ENCODE measurements at regions not wholly inside any gene's neighbourhood (a gene's known extent, or its start where the extent isn't known, plus 50 kb on each side); places are given as distances from the start of the nearest gene placed in this dataset.

DNA sequence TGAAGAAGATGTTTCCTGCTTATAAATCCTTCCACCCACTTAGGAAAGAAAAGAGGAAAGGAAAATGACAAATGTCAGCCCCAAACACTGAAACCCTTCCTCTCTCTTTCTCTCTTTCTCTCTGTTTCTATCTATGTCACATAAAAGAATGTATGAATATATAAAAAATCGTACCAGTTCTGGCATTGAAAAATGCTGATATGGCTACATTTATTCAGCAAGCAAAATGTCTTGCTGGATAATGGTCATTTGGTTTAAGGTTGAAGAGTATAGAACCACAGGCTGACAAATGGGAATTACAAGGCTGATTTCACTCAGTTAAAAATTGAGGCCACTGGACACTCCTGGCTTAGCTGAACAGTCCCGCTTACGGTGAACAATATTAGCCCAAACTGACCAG is 335.9 kb downstream of the PARP8 start:
- no peak overlapping the region for H2BK15ac ChIP-seq (replicated peaks; ENCODE audit: low read depth)
- no peak overlapping the region for H2BK5ac ChIP-seq (ENCODE audit: low read length)
- WGBS (ENCODE audit: extremely low coverage, insufficient coverage, low lambda C conversion rate), result no CpG with 5 or more reads among the region's 3 CpGs

DNA sequence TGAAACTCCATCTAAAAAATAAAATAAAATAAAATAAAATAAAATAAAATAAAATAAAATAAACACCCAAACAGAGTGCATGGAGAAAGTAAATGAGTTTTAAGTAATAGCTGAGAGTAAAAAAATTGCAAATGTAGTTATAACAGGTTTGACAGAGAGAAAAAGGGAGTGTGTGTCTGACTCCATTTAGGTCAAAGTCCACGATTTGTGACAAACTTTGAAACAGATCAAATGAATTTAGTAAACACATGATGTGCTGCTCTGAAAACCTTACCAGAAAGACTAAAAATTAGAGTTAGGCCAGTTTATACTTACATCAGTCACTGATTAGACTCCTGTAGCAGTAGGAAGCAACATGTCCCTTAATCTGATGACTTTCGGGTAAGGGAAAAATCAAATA is 346.6 kb downstream of the PARP8 start:
- Histone ChIP-seq H3K4me3 (ENCODE audit: low read length) (no peak overlapping the region), H3K27ac (ENCODE audit: low read depth, low read length) (no peak overlapping the region), H3K18ac (ENCODE audit: low read length) (no peak overlapping the region), H3K4me1 (ENCODE audit: control insufficient read depth, low read depth, low read length) (no peaks in the 10 kb centered on the region), H3K4me2 (ENCODE audit: low read length) (no peak overlapping the region), H3K36me3 (ENCODE audit: control insufficient read depth, insufficient read depth, low read length) (no peaks in the 10 kb centered on the region), H4K5ac (ENCODE audit: low read length) (no peak overlapping the region), H2BK15ac (replicated peaks; ENCODE audit: low read depth) (no peak overlapping the region), H3K23ac (ENCODE audit: low read length) (no peak overlapping the region), H2BK5ac (ENCODE audit: low read length) (no peak overlapping the region), H3K79me1 (ENCODE audit: low read length) (no peaks in the 10 kb centered on the region), H3K9ac (ENCODE audit: low read length) (no peak overlapping the region), H3K79me2 (ENCODE audit: control insufficient read depth, insufficient read depth, low read length) (no peaks in the 10 kb centered on the region), H4K8ac (ENCODE audit: low read depth, low read length) (no peak overlapping the region), H3K4ac (ENCODE audit: low read depth, low read length) (no peak overlapping the region), H2AK5ac (ENCODE audit: low read length) (no peak overlapping the region), H3K27me3 (ENCODE audit: insufficient read depth, low read length, poor library complexity) (no peaks in the 10 kb centered on the region), H2BK120ac (ENCODE audit: low read depth, low read length) (no peak overlapping the region), H3K56ac (ENCODE audit: low read length) (no peak overlapping the region)
- no peak for DNase-seq
- no CpG with 5 or more reads among the region's 2 CpGs for WGBS (ENCODE audit: extremely low coverage, insufficient coverage, low lambda C conversion rate)

More for the DNA sequence above, 335.9 kb downstream of the PARP8 start:
- no peaks in the 10 kb centered on the region for H3K79me1 ChIP-seq (ENCODE audit: low read length)
- no peak overlapping the region for H4K8ac ChIP-seq (ENCODE audit: low read depth, low read length)
- no peak overlapping the region for H3K4me3 ChIP-seq (ENCODE audit: low read length)
- H2AK5ac ChIP-seq (ENCODE audit: low read length), result no peak overlapping the region
- no peak overlapping the region for H3K9ac ChIP-seq (ENCODE audit: low read length)
- H3K18ac ChIP-seq (ENCODE audit: low read length), result no peak overlapping the region
- no peak overlapping the region for H3K4me2 ChIP-seq (ENCODE audit: low read length)
- no peaks in the 10 kb centered on the region for H3K4me1 ChIP-seq (ENCODE audit: control insufficient read depth, low read depth, low read length)
- H3K27me3 ChIP-seq (ENCODE audit: insufficient read depth, low read length, poor library complexity), result no peaks in the 10 kb centered on the region
- no peak overlapping the region for H4K5ac ChIP-seq (ENCODE audit: low read length)
- no peak for DNase-seq
- no peaks in the 10 kb centered on the region for H3K36me3 ChIP-seq (ENCODE audit: control insufficient read depth, insufficient read depth, low read length)
- H3K56ac ChIP-seq (ENCODE audit: low read length), result no peak overlapping the region
- H3K79me2 ChIP-seq (ENCODE audit: control insufficient read depth, insufficient read depth, low read length), result no peaks in the 10 kb centered on the region
- H2BK120ac ChIP-seq (ENCODE audit: low read depth, low read length), result no peak overlapping the region
- H3K27ac ChIP-seq (ENCODE audit: low read depth, low read length), result no peak overlapping the region
- no peak overlapping the region for H3K4ac ChIP-seq (ENCODE audit: low read depth, low read length)
- no peak overlapping the region for H3K23ac ChIP-seq (ENCODE audit: low read length)

DNA sequence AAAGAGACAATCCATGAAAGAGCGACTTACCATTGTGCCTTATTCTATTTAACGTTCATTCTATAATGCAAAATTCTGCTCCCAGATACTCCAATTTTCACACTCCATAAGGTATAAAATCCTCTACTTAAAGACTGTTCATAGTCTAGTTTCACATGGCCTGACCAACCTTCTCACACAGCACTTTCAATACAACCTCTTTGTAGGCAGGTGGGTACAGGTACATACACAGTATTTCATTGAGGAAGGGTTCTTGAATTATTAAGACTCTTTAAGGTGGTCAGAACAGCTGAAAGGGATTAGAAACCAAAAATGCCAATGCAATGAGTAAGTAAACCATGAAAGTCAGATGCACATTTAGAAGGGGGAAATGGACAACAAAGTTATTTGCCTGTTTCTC is 352.0 kb downstream of the PARP8 start:
- Histone ChIP-seq H2BK120ac (ENCODE audit: low read depth, low read length) (no peak overlapping the region), H3K79me2 (ENCODE audit: control insufficient read depth, insufficient read depth, low read length) (no peaks in the 10 kb centered on the region), H3K36me3 (ENCODE audit: control insufficient read depth, insufficient read depth, low read length) (no peaks in the 10 kb centered on the region), H3K4me1 (ENCODE audit: control insufficient read depth, low read depth, low read length) (no peaks in the 10 kb centered on the region), H4K8ac (ENCODE audit: low read depth, low read length) (no peak overlapping the region), H3K27me3 (ENCODE audit: insufficient read depth, low read length, poor library complexity) (no peaks in the 10 kb centered on the region), H3K79me1 (ENCODE audit: low read length) (no peaks in the 10 kb centered on the region), H3K18ac (ENCODE audit: low read length) (no peak overlapping the region), H3K27ac (ENCODE audit: low read depth, low read length) (no peak overlapping the region), H2AK5ac (ENCODE audit: low read length) (no peak overlapping the region), H3K4me3 (ENCODE audit: low read length) (no peak overlapping the region), H3K23ac (ENCODE audit: low read length) (no peak overlapping the region), H3K4me2 (ENCODE audit: low read length) (no peak overlapping the region), H3K9ac (ENCODE audit: low read length) (no peak overlapping the region), H3K56ac (ENCODE audit: low read length) (no peak overlapping the region), H2BK5ac (ENCODE audit: low read length) (no peak overlapping the region), H3K4ac (ENCODE audit: low read depth, low read length) (no peak overlapping the region), H2BK15ac (replicated peaks; ENCODE audit: low read depth) (no peak overlapping the region), H4K5ac (ENCODE audit: low read length) (no peak overlapping the region)
- WGBS (ENCODE audit: extremely low coverage, insufficient coverage, low lambda C conversion rate), result no CpG with 5 or more reads among the region's 2 CpGs
- DNase-seq, result no peak

DNA sequence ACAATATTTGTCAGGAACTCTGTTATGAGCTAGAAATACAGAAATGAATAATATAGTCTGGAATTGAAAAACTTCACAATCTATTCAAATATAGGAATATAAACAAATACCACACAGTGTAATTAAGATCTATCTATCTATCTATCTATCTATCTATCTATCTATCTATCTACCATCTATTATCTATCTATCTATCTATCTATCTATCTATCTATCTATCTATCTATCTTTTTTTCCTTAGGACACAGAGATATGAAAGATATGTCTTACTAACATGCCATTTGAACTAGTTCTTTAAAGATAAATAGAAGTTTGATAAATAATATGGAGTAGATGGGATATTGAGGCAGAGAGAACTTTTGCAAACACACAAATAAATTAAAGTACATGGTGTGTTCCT is 357.8 kb downstream of the PARP8 start:
- Histone ChIP-seq H3K4ac (ENCODE audit: low read depth, low read length) (no peak overlapping the region), H3K23ac (ENCODE audit: low read length) (no peak overlapping the region), H3K27me3 (ENCODE audit: insufficient read depth, low read length, poor library complexity) (no peaks in the 10 kb centered on the region), H3K4me2 (ENCODE audit: low read length) (no peak overlapping the region), H2BK5ac (ENCODE audit: low read length) (no peak overlapping the region), H2BK15ac (replicated peaks; ENCODE audit: low read depth) (no peak overlapping the region), H4K8ac (ENCODE audit: low read depth, low read length) (no peak overlapping the region), H3K4me1 (ENCODE audit: control insufficient read depth, low read depth, low read length) (no peaks in the 10 kb centered on the region), H2AK5ac (ENCODE audit: low read length) (no peak overlapping the region), H3K36me3 (ENCODE audit: control insufficient read depth, insufficient read depth, low read length) (no peaks in the 10 kb centered on the region), H3K4me3 (ENCODE audit: low read length) (no peak overlapping the region), H3K27ac (ENCODE audit: low read depth, low read length) (no peak overlapping the region), H3K9ac (ENCODE audit: low read length) (no peak overlapping the region), H3K56ac (ENCODE audit: low read length) (no peak overlapping the region), H2BK120ac (ENCODE audit: low read depth, low read length) (no peak overlapping the region), H3K79me1 (ENCODE audit: low read length) (no peaks in the 10 kb centered on the region), H4K5ac (ENCODE audit: low read length) (no peak overlapping the region), H3K79me2 (ENCODE audit: control insufficient read depth, insufficient read depth, low read length) (no peaks in the 10 kb centered on the region), H3K18ac (ENCODE audit: low read length) (no peak overlapping the region)
- no peak for DNase-seq

DNA sequence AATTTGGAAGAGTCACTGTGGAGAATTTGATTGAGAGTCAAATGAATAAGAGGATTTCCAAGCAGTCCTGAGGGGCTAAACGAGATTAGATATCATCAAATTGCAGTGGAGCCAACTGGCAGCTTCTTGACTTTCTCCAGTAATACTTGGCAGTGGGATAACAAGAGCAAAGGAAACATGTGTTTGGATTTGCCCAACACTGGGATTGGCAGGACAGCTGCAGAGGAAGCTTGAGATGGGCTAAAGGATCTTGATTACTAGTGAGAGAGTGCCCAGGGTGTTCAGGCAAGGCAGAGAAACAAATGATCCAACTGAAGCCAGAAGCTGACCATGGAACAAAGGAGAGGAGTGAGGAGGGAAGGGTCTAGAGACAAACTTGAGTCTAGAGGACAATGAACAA is 356.0 kb upstream of the ISL1 start:
- Histone ChIP-seq H2BK15ac (replicated peaks; ENCODE audit: low read depth) (no peak overlapping the region), H3K4me2 (ENCODE audit: low read length) (no peak overlapping the region), H4K8ac (ENCODE audit: low read depth, low read length) (no peak overlapping the region), H3K36me3 (ENCODE audit: control insufficient read depth, insufficient read depth, low read length) (no peaks in the 10 kb centered on the region), H3K4me3 (ENCODE audit: low read length) (no peak overlapping the region), H3K4ac (ENCODE audit: low read depth, low read length) (no peak overlapping the region), H3K18ac (ENCODE audit: low read length) (no peak overlapping the region), H3K27ac (ENCODE audit: low read depth, low read length) (no peak overlapping the region), H3K79me2 (ENCODE audit: control insufficient read depth, insufficient read depth, low read length) (no peaks in the 10 kb centered on the region), H3K4me1 (ENCODE audit: control insufficient read depth, low read depth, low read length) (no peaks in the 10 kb centered on the region), H3K79me1 (ENCODE audit: low read length) (no peaks in the 10 kb centered on the region), H2AK5ac (ENCODE audit: low read length) (no peak overlapping the region), H3K56ac (ENCODE audit: low read length) (no peak overlapping the region), H3K27me3 (ENCODE audit: insufficient read depth, low read length, poor library complexity) (no peaks in the 10 kb centered on the region), H4K5ac (ENCODE audit: low read length) (no peak overlapping the region), H2BK5ac (ENCODE audit: low read length) (no peak overlapping the region), H3K9ac (ENCODE audit: low read length) (no peak overlapping the region), H2BK120ac (ENCODE audit: low read depth, low read length) (no peak overlapping the region), H3K23ac (ENCODE audit: low read length) (no peak overlapping the region)
- WGBS (ENCODE audit: extremely low coverage, insufficient coverage, low lambda C conversion rate), result no CpG with 5 or more reads among the region's 1 CpG
- DNase-seq, result no peak

DNA sequence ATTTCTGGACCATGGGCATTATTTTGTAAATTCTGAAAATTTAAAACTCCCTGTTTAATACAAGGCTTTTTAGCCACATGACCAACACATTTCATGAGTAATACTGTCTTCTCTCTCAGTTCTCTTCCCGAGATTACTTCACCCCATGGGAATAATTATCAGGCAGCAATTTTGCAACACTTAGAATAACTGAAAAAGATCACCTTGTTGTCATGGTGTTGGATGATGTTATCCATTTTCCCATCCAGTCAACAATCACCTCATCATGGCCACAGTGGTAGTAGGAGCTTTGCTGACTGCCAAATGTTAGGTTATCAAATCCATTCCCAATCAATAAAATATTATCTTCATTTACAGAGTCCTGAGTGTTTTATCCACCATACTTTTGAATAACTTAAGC is 354.9 kb upstream of the ISL1 start:
- no peak overlapping the region for H3K4ac ChIP-seq (ENCODE audit: low read depth, low read length)
- H3K36me3 ChIP-seq (ENCODE audit: control insufficient read depth, insufficient read depth, low read length), result no peaks in the 10 kb centered on the region
- no peak overlapping the region for H2BK5ac ChIP-seq (ENCODE audit: low read length)
- H3K27ac ChIP-seq (ENCODE audit: low read depth, low read length), result no peak overlapping the region
- no peak overlapping the region for H3K18ac ChIP-seq (ENCODE audit: low read length)
- H4K8ac ChIP-seq (ENCODE audit: low read depth, low read length), result no peak overlapping the region
- H3K4me2 ChIP-seq (ENCODE audit: low read length), result no peak overlapping the region
- H3K27me3 ChIP-seq (ENCODE audit: insufficient read depth, low read length, poor library complexity), result no peaks in the 10 kb centered on the region
- no peak overlapping the region for H4K5ac ChIP-seq (ENCODE audit: low read length)
- no peaks in the 10 kb centered on the region for H3K79me1 ChIP-seq (ENCODE audit: low read length)
- H2BK15ac ChIP-seq (replicated peaks; ENCODE audit: low read depth), result no peak overlapping the region
- H2BK120ac ChIP-seq (ENCODE audit: low read depth, low read length), result no peak overlapping the region
- no peak overlapping the region for H3K9ac ChIP-seq (ENCODE audit: low read length)
- no peak overlapping the region for H3K4me3 ChIP-seq (ENCODE audit: low read length)
- no peak for DNase-seq
- no peak overlapping the region for H3K56ac ChIP-seq (ENCODE audit: low read length)
- no peak overlapping the region for H3K23ac ChIP-seq (ENCODE audit: low read length)
- no CpG with 5 or more reads among the region's 1 CpG for WGBS (ENCODE audit: extremely low coverage, insufficient coverage, low lambda C conversion rate)
- H3K4me1 ChIP-seq (ENCODE audit: control insufficient read depth, low read depth, low read length), result no peaks in the 10 kb centered on the region
- no peaks in the 10 kb centered on the region for H3K79me2 ChIP-seq (ENCODE audit: control insufficient read depth, insufficient read depth, low read length)
- no peak overlapping the region for H2AK5ac ChIP-seq (ENCODE audit: low read length)
